ENCODE measurements at regions not wholly inside any gene's neighbourhood (a gene's known extent, or its start where the extent isn't known, plus 50 kb on each side); places are given as distances from the start of the nearest gene placed in this dataset.
A peak's percentile ranks its signal among the peaks of the same experiment; 100 is the strongest.

DNA sequence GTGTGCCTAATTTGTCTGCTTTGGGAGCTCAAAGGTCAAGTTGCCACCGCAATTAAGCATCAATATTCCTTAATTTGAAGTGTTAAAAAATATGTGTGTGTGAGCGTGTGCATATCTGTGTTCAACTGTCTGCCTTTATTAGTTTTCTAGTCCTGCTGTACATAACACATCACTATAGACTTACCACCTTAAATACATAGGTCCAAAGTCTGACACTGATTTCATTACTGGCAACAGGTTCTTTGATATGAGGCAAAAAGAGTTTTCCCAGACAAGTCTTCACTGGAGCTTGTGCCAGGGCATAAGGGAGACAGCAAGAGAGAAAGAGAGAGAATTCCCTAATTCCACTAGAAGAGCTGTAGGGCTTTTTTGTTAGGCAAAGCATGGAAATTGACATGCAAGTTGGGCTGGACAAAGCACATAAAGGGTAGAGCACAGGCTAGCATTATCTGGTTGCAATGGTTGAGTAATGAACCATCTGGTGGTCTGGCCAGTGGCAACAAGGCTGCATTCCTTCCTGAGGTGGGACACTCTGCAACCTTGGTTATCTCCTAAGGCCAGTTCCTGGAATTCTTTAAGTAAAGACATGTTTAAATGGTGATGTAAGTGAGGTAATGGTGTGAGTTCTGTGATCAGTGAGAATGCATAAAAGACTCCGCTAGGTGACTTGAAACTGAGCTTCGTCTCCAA is 457.2 kb upstream of the ADAMTS5 start:
- TF ChIP-seq, protein P1, sequence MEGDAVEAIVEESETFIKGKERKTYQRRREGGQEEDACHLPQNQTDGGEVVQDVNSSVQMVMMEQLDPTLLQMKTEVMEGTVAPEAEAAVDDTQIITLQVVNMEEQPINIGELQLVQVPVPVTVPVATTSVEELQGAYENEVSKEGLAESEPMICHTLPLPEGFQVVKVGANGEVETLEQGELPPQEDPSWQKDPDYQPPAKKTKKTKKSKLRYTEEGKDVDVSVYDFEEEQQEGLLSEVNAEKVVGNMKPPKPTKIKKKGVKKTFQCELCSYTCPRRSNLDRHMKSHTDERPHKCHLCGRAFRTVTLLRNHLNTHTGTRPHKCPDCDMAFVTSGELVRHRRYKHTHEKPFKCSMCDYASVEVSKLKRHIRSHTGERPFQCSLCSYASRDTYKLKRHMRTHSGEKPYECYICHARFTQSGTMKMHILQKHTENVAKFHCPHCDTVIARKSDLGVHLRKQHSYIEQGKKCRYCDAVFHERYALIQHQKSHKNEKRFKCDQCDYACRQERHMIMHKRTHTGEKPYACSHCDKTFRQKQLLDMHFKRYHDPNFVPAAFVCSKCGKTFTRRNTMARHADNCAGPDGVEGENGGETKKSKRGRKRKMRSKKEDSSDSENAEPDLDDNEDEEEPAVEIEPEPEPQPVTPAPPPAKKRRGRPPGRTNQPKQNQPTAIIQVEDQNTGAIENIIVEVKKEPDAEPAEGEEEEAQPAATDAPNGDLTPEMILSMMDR (IDR thresholded peaks at IDR 0.05; ENCODE audit: low read depth, low read length, missing control alignments) = no peak
- no peak overlapping the region for H3K4me3 ChIP-seq (replicated peaks; ENCODE audit: low read depth, low read length)
- DNase-seq (ENCODE audit: extremely low read depth, low read depth) = no peak

DNA sequence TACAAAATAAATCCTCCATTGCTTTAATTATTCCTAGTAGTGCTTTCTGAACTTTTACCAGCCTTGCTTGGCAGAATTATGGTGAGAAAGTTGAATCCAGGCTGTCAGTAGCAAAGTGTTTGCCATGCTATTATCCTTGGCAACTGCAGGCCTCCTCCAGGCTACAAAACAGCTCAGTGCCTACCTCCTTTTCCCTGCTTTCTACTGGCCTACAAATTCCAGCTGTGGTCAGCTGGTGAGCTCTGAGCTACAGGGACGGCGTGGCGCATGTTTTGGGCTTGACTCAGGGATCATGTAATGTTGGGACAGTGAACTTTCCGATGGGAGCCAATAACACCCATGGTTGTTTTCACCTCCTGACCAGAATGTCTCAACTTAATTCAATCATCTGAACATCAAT is 456.1 kb upstream of the ADAMTS5 start:
- peak; percentile 52 for DNase-seq (ENCODE audit: extremely low read depth, low read depth)
- TF ChIP-seq, protein P1 (IDR thresholded peaks at IDR 0.05; ENCODE audit: low read depth, low read length, missing control alignments) = no peak
- H3K4me3 ChIP-seq (replicated peaks; ENCODE audit: low read depth, low read length) = no peak overlapping the region

- TF ChIP-seq, protein P1 (IDR thresholded peaks at IDR 0.05; ENCODE audit: low read depth, low read length, missing control alignments) = no peak
- DNase-seq (ENCODE audit: extremely low read depth, low read depth) = no peak
- no peak overlapping the region for H3K4me3 ChIP-seq (replicated peaks; ENCODE audit: low read depth, low read length)
Observed at GRCh38 chr21:27422435-27422834, 455.5 kb upstream of the ADAMTS5 start.

DNA sequence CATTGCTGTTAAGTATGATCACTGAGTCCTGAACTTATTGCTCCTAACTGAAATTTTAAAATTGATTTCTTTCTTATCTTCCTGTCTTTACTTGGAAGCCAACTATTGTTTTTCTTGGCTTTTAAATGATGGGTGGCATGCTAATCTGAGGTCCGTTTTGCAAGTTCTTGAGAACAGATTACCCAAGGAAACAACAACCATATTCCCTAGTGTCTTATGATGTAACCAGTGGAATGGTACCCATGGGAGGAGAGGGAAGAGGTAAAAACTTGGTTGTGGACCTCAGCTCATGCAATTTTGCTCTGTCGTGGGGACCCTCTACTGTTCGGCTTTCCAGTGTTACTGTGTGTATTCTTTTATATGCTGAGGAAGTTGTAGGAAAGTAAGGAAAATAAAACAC is 454.8 kb upstream of the ADAMTS5 start:
- H3K4me3 ChIP-seq (replicated peaks; ENCODE audit: low read depth, low read length) = no peak overlapping the region
- no peak for DNase-seq (ENCODE audit: extremely low read depth, low read depth)
- TF ChIP-seq, protein P1 (IDR thresholded peaks at IDR 0.05; ENCODE audit: low read depth, low read length, missing control alignments) = no peak

- no peak overlapping the region for H3K4me3 ChIP-seq (replicated peaks; ENCODE audit: low read depth, low read length)
- DNase-seq (ENCODE audit: extremely low read depth, low read depth) = no peak
- TF ChIP-seq, protein P1 (IDR thresholded peaks at IDR 0.05; ENCODE audit: low read depth, low read length, missing control alignments) = no peak
Observed at GRCh38 chr21:27419153-27419552, 452.3 kb upstream of the ADAMTS5 start.

DNA sequence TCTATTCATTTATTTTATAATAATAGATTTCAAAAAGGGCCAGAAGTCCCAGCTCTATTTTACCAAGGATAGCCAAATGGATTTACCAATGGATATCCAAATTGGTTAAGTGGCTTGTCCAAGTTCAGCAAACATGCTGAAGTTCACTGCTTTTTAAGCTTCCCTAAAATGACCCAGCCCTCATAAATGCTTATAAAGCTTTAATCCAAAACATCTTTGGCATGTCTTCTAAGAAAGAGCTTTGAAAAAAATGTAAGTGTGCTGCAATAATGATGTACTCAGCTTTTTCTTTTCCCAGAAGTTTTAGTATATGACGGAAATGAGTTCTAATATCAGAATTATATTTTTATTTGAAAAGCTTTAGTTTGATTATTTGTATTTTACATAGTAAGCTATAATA is 451.5 kb upstream of the ADAMTS5 start:
- DNase-seq (ENCODE audit: extremely low read depth, low read depth) = no peak
- TF ChIP-seq, protein P1 (IDR thresholded peaks at IDR 0.05; ENCODE audit: low read depth, low read length, missing control alignments) = no peak
- no peak overlapping the region for H3K4me3 ChIP-seq (replicated peaks; ENCODE audit: low read depth, low read length)

- no peak for DNase-seq (ENCODE audit: extremely low read depth, low read depth)
- TF ChIP-seq, protein P1 (IDR thresholded peaks at IDR 0.05; ENCODE audit: low read depth, low read length, missing control alignments) = no peak
- no peak overlapping the region for H3K4me3 ChIP-seq (replicated peaks; ENCODE audit: low read depth, low read length)
Observed at GRCh38 chr21:27412530-27412929, 445.6 kb upstream of the ADAMTS5 start.

Data from HFF-Myc (cell line).